ENCODE measurements at regions not wholly inside any gene's neighbourhood (a gene's known extent, or its start where the extent isn't known, plus 50 kb on each side); places are given as distances from the start of the nearest gene placed in this dataset.

- Histone ChIP-seq H3K79me1 (ENCODE audit: low read depth, low read length) (no peaks in the 10 kb centered on the region), H3K27me3 (replicated peaks in 1 of 4; ENCODE audit: control insufficient read depth in 3 of 4, extremely low read depth in 1 of 4, insufficient read depth in 3 of 4, low read length in 3 of 4) (no peaks in the 10 kb centered on the region), H2AFZ (ENCODE audit: low read length) (no peak overlapping the region), H3K4me3 (ENCODE audit: extremely low read depth in 1 of 4, insufficient read depth in 2 of 4, low read depth in 3 of 4, low read length in 4 of 4) (no peak overlapping the region), H2BK15ac (ENCODE audit: low read length) (no peak overlapping the region), H3K9ac (replicated peaks in 1 of 4; ENCODE audit: extremely low read depth in 1 of 4, low read depth in 3 of 4, low read length in 3 of 4) (no peak overlapping the region), H3K9me3 (ENCODE audit: insufficient read depth in 2 of 2, low read depth in 1 of 2, low read length in 1 of 2) (no peaks in the 10 kb centered on the region), H3K4me2 (ENCODE audit: insufficient read depth in 1 of 2, low read depth in 2 of 2, low read length in 2 of 2) (no peak overlapping the region), H3K4ac (replicated peaks; ENCODE audit: insufficient read length, low read depth, low read length) (no peak overlapping the region), H3K79me2 (ENCODE audit: control insufficient read depth in 1 of 2, insufficient read depth in 2 of 2, low read length in 2 of 2) (no peaks in the 10 kb centered on the region), H4K91ac (replicated peaks; ENCODE audit: insufficient read length, low read length) (no peak overlapping the region), H3K4me1 (replicated peaks in 1 of 4; ENCODE audit: control insufficient read depth in 3 of 4, insufficient read depth in 4 of 4, low read length in 3 of 4) (peaks cover 0 to 1% (median 0%) of the 10 kb centered on the region in 4 experiments; a peak in 2 of 7 replicates), H3K36me3 (ENCODE audit: control insufficient read depth in 2 of 4, insufficient read depth in 4 of 4, low read length in 3 of 4) (no peaks in the 10 kb centered on the region), H3K14ac (ENCODE audit: insufficient read length) (no peak overlapping the region), H2BK5ac (ENCODE audit: low read depth, low read length) (no peak overlapping the region), H3K18ac (ENCODE audit: extremely low read depth, low read length) (no peak overlapping the region), H2BK20ac (ENCODE audit: low read length) (no peak overlapping the region), H4K20me1 (replicated peaks in 1 of 2; ENCODE audit: control insufficient read depth in 1 of 2, insufficient read depth in 2 of 2, low read length in 2 of 2) (no peaks in the 10 kb centered on the region), H2BK120ac (replicated peaks; ENCODE audit: low read depth, low read length) (no peak overlapping the region), H2BK12ac (ENCODE audit: low read depth, low read length) (no peak overlapping the region), H3K56ac (replicated peaks; ENCODE audit: insufficient read length, low read depth, low read length) (no peak overlapping the region), H2AK5ac (ENCODE audit: low read depth, low read length) (no peak overlapping the region), H3K23me2 (ENCODE audit: low read depth, low read length) (no peaks in the 10 kb centered on the region; the same call in 1 of the 2 replicates), H4K8ac (ENCODE audit: extremely low read depth, insufficient read depth, low read length) (no peak overlapping the region), H3K23ac (ENCODE audit: insufficient read length) (no peak overlapping the region), H3K27ac (ENCODE audit: low read depth, low read length) (no peak overlapping the region), H4K5ac (ENCODE audit: insufficient read length, low read depth, low read length) (no peak overlapping the region)
- DNase-seq (ENCODE audit: low read depth in 1 of 2, low spot score in 2 of 2) (no peak), FAIRE-seq (no peak)
- 100% methylated on average over 1 of the region's 1 CpG; no CpG with 5 or more reads in 1 of the 2 experiments for WGBS, 2 experiments (ENCODE audit: extremely low coverage in 1 of 2, insufficient coverage in 1 of 2, insufficient read length in 1 of 2, insufficient replicate concordance in 2 of 2, low coverage in 1 of 2, low lambda C conversion rate in 2 of 2, missing lambda C conversion rate in 1 of 2)
- ChIA-PET CTCF (ENCODE audit: partially characterized antibody) (interaction anchor here (0.7 to 4.4 kb wide), 4 partner anchors 14 to 160 kb away, joined by 3 to 14 read pairs (median 8); no protein-coding TSS in a partner anchor), POLR2A (ENCODE audit: partially characterized antibody) (interaction anchor here (0.9 to 1.6 kb wide), 2 partner anchors 33 to 38 kb away, joined by 3 read pairs; no protein-coding TSS in a partner anchor)
- no peak for TF ChIP-seq MAX (IDR thresholded peaks at IDR 0.05)
- no peak for TF ChIP-seq BRCA1 (IDR thresholded peaks at IDR 0.05; ENCODE audit: low read depth, low read length)
- no peak for TF ChIP-seq CBX8 (IDR thresholded peaks at IDR 0.05; ENCODE audit: borderline replicate concordance, low read depth, low read length)
- no peak for TF ChIP-seq SRF (IDR thresholded peaks at IDR 0.05; ENCODE audit: low read depth, low read length)
- no peak for TF ChIP-seq SUZ12 (IDR thresholded peaks at IDR 0.05; ENCODE audit: low read length)
- no peak for TF ChIP-seq ASH2L (IDR thresholded peaks at IDR 0.05; ENCODE audit: low read length)
- no peak for TF ChIP-seq SIX5 (IDR thresholded peaks at IDR 0.05; ENCODE audit: low read depth, low read length)
- no peak for TF ChIP-seq POU5F1 (IDR thresholded peaks at IDR 0.05; ENCODE audit: low read depth, low read length)
- no peak for TF ChIP-seq RBBP5 (IDR thresholded peaks at IDR 0.05; ENCODE audit: borderline replicate concordance, low read depth, low read length)
- no peak for TF ChIP-seq EGR1 (IDR thresholded peaks at IDR 0.05; ENCODE audit: borderline replicate concordance, low read depth, low read length)
- no peak for TF ChIP-seq BCL11A (IDR thresholded peaks at IDR 0.05; ENCODE audit: low read depth in 2 of 2, low read length in 2 of 2)
- TF ChIP-seq CHD1 (IDR thresholded peaks at IDR 0.05; ENCODE audit: low read depth, low read length), result no peak
- TF ChIP-seq KDM1A (IDR thresholded peaks at IDR 0.05; ENCODE audit: borderline replicate concordance, low read length), result no peak
- TF ChIP-seq TAF1 (IDR thresholded peaks at IDR 0.05; ENCODE audit: low read depth, low read length), result no peak
- TF ChIP-seq CTBP2 (IDR thresholded peaks at IDR 0.05; ENCODE audit: borderline replicate concordance, insufficient read depth, insufficient read length, low read length), result no peak
These were observed 75.1 kb upstream of the CAPRIN2 start for GRCh38 chr12:30829876-30830275.
